ENCODE measurements at regions not wholly inside any gene's neighbourhood (a gene's known extent, or its start where the extent isn't known, plus 50 kb on each side); places are given as distances from the start of the nearest gene placed in this dataset.

DNA sequence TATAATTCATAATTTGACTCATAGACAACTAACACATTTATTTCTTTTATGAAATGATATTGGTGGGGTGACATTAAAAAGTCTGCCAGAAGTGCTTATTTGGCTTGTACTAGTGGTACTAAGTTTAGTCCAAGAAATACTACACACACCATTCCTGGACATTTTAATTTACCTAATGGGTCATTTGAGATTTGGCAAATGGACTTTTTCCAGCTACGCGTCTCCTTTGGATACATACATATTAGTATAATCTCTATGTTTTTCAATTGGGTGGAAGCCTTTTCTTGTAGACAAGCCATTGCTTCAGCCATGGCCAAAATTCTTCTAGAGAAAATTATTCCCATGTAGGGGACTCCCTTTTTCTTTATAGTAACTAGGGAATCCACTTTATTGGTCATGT, 968.5 kb downstream of the C4orf33 start:
- TF ChIP-seq, protein P1, sequence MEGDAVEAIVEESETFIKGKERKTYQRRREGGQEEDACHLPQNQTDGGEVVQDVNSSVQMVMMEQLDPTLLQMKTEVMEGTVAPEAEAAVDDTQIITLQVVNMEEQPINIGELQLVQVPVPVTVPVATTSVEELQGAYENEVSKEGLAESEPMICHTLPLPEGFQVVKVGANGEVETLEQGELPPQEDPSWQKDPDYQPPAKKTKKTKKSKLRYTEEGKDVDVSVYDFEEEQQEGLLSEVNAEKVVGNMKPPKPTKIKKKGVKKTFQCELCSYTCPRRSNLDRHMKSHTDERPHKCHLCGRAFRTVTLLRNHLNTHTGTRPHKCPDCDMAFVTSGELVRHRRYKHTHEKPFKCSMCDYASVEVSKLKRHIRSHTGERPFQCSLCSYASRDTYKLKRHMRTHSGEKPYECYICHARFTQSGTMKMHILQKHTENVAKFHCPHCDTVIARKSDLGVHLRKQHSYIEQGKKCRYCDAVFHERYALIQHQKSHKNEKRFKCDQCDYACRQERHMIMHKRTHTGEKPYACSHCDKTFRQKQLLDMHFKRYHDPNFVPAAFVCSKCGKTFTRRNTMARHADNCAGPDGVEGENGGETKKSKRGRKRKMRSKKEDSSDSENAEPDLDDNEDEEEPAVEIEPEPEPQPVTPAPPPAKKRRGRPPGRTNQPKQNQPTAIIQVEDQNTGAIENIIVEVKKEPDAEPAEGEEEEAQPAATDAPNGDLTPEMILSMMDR (IDR thresholded peaks at IDR 0.05), result no peak
- no peak for DNase-seq (ENCODE audit: low spot score)
- H3K9me3 ChIP-seq, result no peaks in the 10 kb centered on the region
- no peaks in the 10 kb centered on the region for H3K4me1 ChIP-seq (ENCODE audit: control insufficient read depth in 1 of 2, low read depth in 2 of 2)
- H3K4me3 ChIP-seq, result no peak overlapping the region
- no peak overlapping the region for H3K27ac ChIP-seq
- no peak for ATAC-seq (ENCODE audit: insufficient number of reproducible peaks, low FRiP score, low read depth)
- no peaks in the 10 kb centered on the region for H3K36me3 ChIP-seq
- no peaks in the 10 kb centered on the region for H3K27me3 ChIP-seq (replicated peaks; ENCODE audit: insufficient read depth)

DNA sequence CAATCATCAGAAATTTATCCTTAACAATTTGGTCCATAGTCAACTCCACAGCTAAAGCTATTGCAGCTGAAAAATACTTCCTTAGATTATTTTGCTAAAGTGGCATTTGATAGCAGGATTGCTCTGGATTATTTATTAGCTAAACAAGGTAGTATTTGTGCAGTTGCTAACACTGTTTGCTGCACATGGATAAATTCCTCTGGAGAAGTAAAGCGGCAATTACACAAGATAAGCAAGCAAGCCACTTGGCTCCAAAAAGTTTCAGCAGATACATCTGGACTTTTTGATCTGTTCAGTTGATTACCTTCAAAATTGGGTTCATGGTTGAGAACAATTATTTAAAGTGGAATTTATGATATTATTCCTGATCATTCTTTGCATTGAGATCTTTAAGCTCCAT, 971.5 kb downstream of the C4orf33 start:
- TF ChIP-seq, protein P1 (IDR thresholded peaks at IDR 0.05), result no peak
- Histone ChIP-seq H3K4me3 (no peak overlapping the region), H3K27ac (no peak overlapping the region), H3K4me1 (ENCODE audit: control insufficient read depth in 1 of 2, low read depth in 2 of 2) (no peaks in the 10 kb centered on the region), H3K36me3 (no peaks in the 10 kb centered on the region), H3K9me3 (no peaks in the 10 kb centered on the region), H3K27me3 (replicated peaks; ENCODE audit: insufficient read depth) (no peaks in the 10 kb centered on the region)
- ATAC-seq (ENCODE audit: insufficient number of reproducible peaks, low FRiP score, low read depth) (no peak), DNase-seq (ENCODE audit: low spot score) (no peak)

DNA sequence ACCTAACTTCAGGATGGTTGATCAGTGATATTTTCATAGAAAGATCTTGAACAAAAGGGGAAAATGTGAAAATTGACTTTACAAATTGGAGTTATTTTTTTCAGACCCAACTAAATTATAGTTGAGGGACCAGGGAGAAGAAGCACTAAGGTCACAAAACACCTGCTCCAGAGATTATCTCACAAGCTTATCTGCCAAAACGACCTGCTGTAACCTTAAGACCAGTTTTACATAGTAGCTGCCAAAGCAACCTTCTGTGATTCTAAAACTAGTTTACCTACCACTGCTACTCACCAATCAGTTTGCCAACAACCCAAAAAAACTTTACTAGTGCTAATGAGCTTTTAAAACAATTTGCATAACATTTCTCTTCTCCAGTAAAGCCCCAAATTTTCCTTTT, 972.1 kb downstream of the C4orf33 start:
- TF ChIP-seq, protein P1 (IDR thresholded peaks at IDR 0.05), result no peak
- Histone ChIP-seq H3K27ac (no peak overlapping the region), H3K4me3 (no peak overlapping the region), H3K9me3 (no peaks in the 10 kb centered on the region), H3K4me1 (ENCODE audit: control insufficient read depth in 1 of 2, low read depth in 2 of 2) (no peaks in the 10 kb centered on the region), H3K27me3 (replicated peaks; ENCODE audit: insufficient read depth) (no peaks in the 10 kb centered on the region), H3K36me3 (no peaks in the 10 kb centered on the region)
- ATAC-seq (ENCODE audit: insufficient number of reproducible peaks, low FRiP score, low read depth), result no peak
- DNase-seq (ENCODE audit: low spot score), result no peak

DNA sequence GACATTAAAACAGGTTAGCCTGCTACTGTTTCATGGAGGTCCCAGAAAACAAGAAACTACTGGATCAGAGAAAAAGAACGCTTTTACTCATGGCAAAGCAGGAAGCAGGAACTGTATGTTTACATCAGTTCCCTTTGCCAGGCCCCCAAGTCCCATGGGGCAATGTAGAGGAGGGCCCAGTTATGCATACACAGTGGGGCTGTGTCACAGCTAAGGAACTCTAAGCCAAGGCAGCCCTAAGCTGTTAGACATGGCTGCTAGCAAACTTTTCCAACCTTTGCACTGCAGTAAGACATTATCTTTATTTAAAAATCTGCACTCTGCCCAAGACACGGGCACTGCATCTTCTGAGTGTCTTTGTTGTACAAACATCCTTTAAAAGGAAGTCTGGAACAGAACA, 975.8 kb downstream of the C4orf33 start:
- Histone ChIP-seq H3K4me1 (ENCODE audit: control insufficient read depth in 1 of 2, low read depth in 2 of 2) (no peaks in the 10 kb centered on the region), H3K9me3 (no peaks in the 10 kb centered on the region), H3K27ac (no peak overlapping the region), H3K27me3 (replicated peaks; ENCODE audit: insufficient read depth) (no peaks in the 10 kb centered on the region), H3K36me3 (no peaks in the 10 kb centered on the region), H3K4me3 (no peak overlapping the region)
- DNase-seq (ENCODE audit: low spot score) (no peak), ATAC-seq (ENCODE audit: insufficient number of reproducible peaks, low FRiP score, low read depth) (no peak)
- TF ChIP-seq, protein P1 (IDR thresholded peaks at IDR 0.05), result no peak

DNA sequence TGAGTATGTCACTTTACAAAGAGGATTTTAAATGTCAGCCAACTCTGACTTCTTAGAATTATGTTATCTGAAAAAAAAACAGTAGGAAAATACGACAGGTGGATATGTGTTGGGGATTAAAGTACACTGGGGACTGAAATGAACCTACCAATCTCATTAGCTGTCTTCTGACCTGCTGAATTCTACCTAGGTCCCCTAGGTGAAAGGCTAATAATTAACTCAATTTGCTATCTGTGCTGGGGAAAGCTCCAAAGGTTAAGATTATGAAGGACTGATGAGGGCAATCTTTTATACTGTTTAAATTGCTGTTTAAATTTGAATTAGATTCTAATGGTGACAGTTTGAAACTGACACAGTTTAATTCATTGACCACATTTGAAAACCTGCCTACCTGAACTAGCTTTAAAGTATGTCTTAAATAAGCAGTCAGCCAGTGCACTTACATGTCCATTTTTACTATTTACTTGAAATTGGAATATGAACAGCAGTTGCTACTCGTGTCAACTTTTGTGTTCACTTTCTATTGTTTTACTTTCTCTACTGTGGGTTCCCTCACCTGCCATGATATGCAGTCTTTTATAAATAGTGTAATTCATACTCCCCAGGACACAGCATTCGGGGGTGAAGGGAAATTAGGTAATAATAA, 977.3 kb downstream of the C4orf33 start:
- TF ChIP-seq, protein P1 (IDR thresholded peaks at IDR 0.05), result no peak
- DNase-seq (ENCODE audit: low spot score), result no peak

More for the DNA sequence above, 977.3 kb downstream of the C4orf33 start:
- no peaks in the 10 kb centered on the region for H3K27me3 ChIP-seq (replicated peaks; ENCODE audit: insufficient read depth)
- no peak for ATAC-seq (ENCODE audit: insufficient number of reproducible peaks, low FRiP score, low read depth)
- no peak overlapping the region for H3K4me3 ChIP-seq
- no peaks in the 10 kb centered on the region for H3K36me3 ChIP-seq
- H3K9me3 ChIP-seq, result no peaks in the 10 kb centered on the region
- no peaks in the 10 kb centered on the region for H3K4me1 ChIP-seq (ENCODE audit: control insufficient read depth in 1 of 2, low read depth in 2 of 2)
- H3K27ac ChIP-seq, result no peak overlapping the region

Measured in thoracic aorta (tissue), 2 donors.